Effector memory CD8-positive, alpha-beta T cell (primary cell): ENCODE measurements at regions not wholly inside any gene's neighbourhood (a gene's known extent, or its start where the extent isn't known, plus 50 kb on each side); places are given as distances from the start of the nearest gene placed in this dataset.

Source experiments
- ATAC-seq: fragments of 150-1000 bp; cut with Tn5 transposase; replicated peaks from 2 replicates; pipeline ENCODE4 v1.10.0; 2021; ENCODE audit warnings: mild to moderate bottlenecking, moderate library complexity
- DNase-seq, 3 experiments: peaks; one replicate each; pipeline ENCODE4 v3.0.0; 2021
- H3K27ac Mint-ChIP-seq, 2 donors: one replicate each; pipeline ENCODE4 v1.8.0; 2022; ENCODE audit warnings: mild to moderate bottlenecking in 2 of 2, mixed read lengths in 2 of 2, moderate library complexity in 2 of 2
- H3K27me3 Mint-ChIP-seq, 2 donors: one replicate each; pipeline ENCODE4 v1.8.0; 2022; ENCODE audit warnings: mixed read lengths in 2 of 2
- H3K36me3 Mint-ChIP-seq: one replicate; pipeline ENCODE4 v1.8.0; 2022; ENCODE audit warnings: mild to moderate bottlenecking, moderate library complexity, mixed read lengths; ENCODE audit not compliant: insufficient read depth
- H3K4me1 Mint-ChIP-seq, 2 donors: one replicate each; pipeline ENCODE4 v1.8.0; 2022; ENCODE audit warnings: low read depth in 2 of 2, mixed read lengths in 2 of 2
- H3K4me3 Mint-ChIP-seq, 2 donors: one replicate each; pipeline ENCODE4 v1.8.0; 2022; ENCODE audit warnings: mild to moderate bottlenecking in 2 of 2, mixed read lengths in 2 of 2, moderate library complexity in 2 of 2
- H3K9me3 Mint-ChIP-seq, 2 donors: one replicate each; pipeline ENCODE4 v1.8.0; 2022; ENCODE audit warnings: mixed read lengths in 2 of 2

GRCh38 chr3:5448816-5449215 is 261.3 kb downstream of the EDEM1 start:
- H3K27ac Mint-ChIP-seq = no peak overlapping the region
- ATAC-seq (no peak), DNase-seq (no peak)
- no peaks in the 10 kb centered on the region for H3K27me3 Mint-ChIP-seq
- no peaks in the 10 kb centered on the region for H3K9me3 Mint-ChIP-seq
- no peaks in the 10 kb centered on the region for H3K36me3 Mint-ChIP-seq
- no peak overlapping the region for H3K4me3 Mint-ChIP-seq
- no peaks in the 10 kb centered on the region for H3K4me1 Mint-ChIP-seq

GRCh38 chr3:5456199-5456598 is 268.7 kb downstream of the EDEM1 start:
- no peaks in the 10 kb centered on the region for H3K36me3 Mint-ChIP-seq
- no peaks in the 10 kb centered on the region for H3K9me3 Mint-ChIP-seq

GRCh38 chr3:5458526-5458925 is 271.0 kb downstream of the EDEM1 start:
- ATAC-seq (no peak), DNase-seq (no peak)
- Mint-ChIP-seq H3K4me3 (no peak overlapping the region), H3K4me1 (no peaks in the 10 kb centered on the region), H3K36me3 (no peaks in the 10 kb centered on the region), H3K27me3 (peaks cover 2 to 13% of the 10 kb centered on the region in 2 donors), H3K9me3 (no peaks in the 10 kb centered on the region), H3K27ac (no peak overlapping the region)

More at GRCh38 chr3:5456199-5456598, 268.7 kb downstream of the EDEM1 start:
- Mint-ChIP-seq H3K27me3 (peaks cover 0 to 13% of the 10 kb centered on the region in 2 donors), H3K4me1 (no peaks in the 10 kb centered on the region), H3K4me3 (no peak overlapping the region), H3K27ac (no peak overlapping the region)
- ATAC-seq = no peak
- DNase-seq = no peak

- no peak for ATAC-seq
- H3K4me3 Mint-ChIP-seq = no peak overlapping the region
- no peak overlapping the region for H3K27ac Mint-ChIP-seq
- H3K36me3 Mint-ChIP-seq = no peaks in the 10 kb centered on the region
- DNase-seq = no peak
- peaks cover 0 to 2% of the 10 kb centered on the region in 2 donors for H3K9me3 Mint-ChIP-seq
- H3K4me1 Mint-ChIP-seq = no peaks in the 10 kb centered on the region
- H3K27me3 Mint-ChIP-seq = peaks cover 8 to 13% of the 10 kb centered on the region in 2 donors
Measured at GRCh38 chr3:5462086-5462485, 274.6 kb downstream of the EDEM1 start.

GRCh38 chr3:5463991-5464390 is 276.5 kb downstream of the EDEM1 start:
- Mint-ChIP-seq H3K27me3 (peaks cover 8 to 10% of the 10 kb centered on the region in 2 donors), H3K36me3 (no peaks in the 10 kb centered on the region), H3K9me3 (peaks cover 0 to 2% of the 10 kb centered on the region in 2 donors), H3K27ac (no peak overlapping the region), H3K4me3 (no peak overlapping the region), H3K4me1 (no peaks in the 10 kb centered on the region)
- DNase-seq = no peak
- ATAC-seq = no peak

- Mint-ChIP-seq H3K4me1 (no peaks in the 10 kb centered on the region), H3K27me3 (peaks cover 7 to 8% of the 10 kb centered on the region in 2 donors), H3K4me3 (no peak overlapping the region), H3K9me3 (peaks cover 0 to 2% of the 10 kb centered on the region in 2 donors), H3K27ac (no peak overlapping the region), H3K36me3 (no peaks in the 10 kb centered on the region)
- DNase-seq (no peak), ATAC-seq (no peak)
Measured at GRCh38 chr3:5464649-5465048, 277.1 kb downstream of the EDEM1 start.

- H3K9me3 Mint-ChIP-seq = peaks cover 0 to 2% of the 10 kb centered on the region in 2 donors
- no peaks in the 10 kb centered on the region for H3K4me1 Mint-ChIP-seq
- ATAC-seq (no peak), DNase-seq (no peak)
- no peak overlapping the region for H3K4me3 Mint-ChIP-seq
- no peak overlapping the region for H3K27ac Mint-ChIP-seq
- peaks cover 2 to 8% of the 10 kb centered on the region in 2 donors for H3K27me3 Mint-ChIP-seq
- H3K36me3 Mint-ChIP-seq = no peaks in the 10 kb centered on the region
Measured at GRCh38 chr3:5465183-5465582, 277.7 kb downstream of the EDEM1 start.

- H3K27ac Mint-ChIP-seq = no peak overlapping the region
- H3K4me3 Mint-ChIP-seq = no peak overlapping the region
- H3K27me3 Mint-ChIP-seq = peaks cover 0 to 8% of the 10 kb centered on the region in 2 donors
- H3K36me3 Mint-ChIP-seq = no peaks in the 10 kb centered on the region
- no peaks in the 10 kb centered on the region for H3K4me1 Mint-ChIP-seq
- no peak for ATAC-seq
- DNase-seq = no peak
- H3K9me3 Mint-ChIP-seq = peaks cover 0 to 2% of the 10 kb centered on the region in 2 donors
Measured at GRCh38 chr3:5466065-5466464, 278.6 kb downstream of the EDEM1 start.

GRCh38 chr3:5466717-5467116 is 279.2 kb downstream of the EDEM1 start:
- Mint-ChIP-seq H3K4me1 (no peaks in the 10 kb centered on the region), H3K9me3 (peaks cover 0 to 2% of the 10 kb centered on the region in 2 donors), H3K4me3 (no peak overlapping the region), H3K36me3 (no peaks in the 10 kb centered on the region), H3K27ac (no peak overlapping the region), H3K27me3 (peaks cover 0 to 8% of the 10 kb centered on the region in 2 donors)
- ATAC-seq (no peak), DNase-seq (no peak)

- H3K9me3 Mint-ChIP-seq = peaks cover 0 to 2% of the 10 kb centered on the region in 2 donors
- H3K27me3 Mint-ChIP-seq = no peaks in the 10 kb centered on the region
- no peak for ATAC-seq
- H3K4me1 Mint-ChIP-seq = no peaks in the 10 kb centered on the region
- no peak overlapping the region for H3K27ac Mint-ChIP-seq
- no peak overlapping the region for H3K4me3 Mint-ChIP-seq
- no peaks in the 10 kb centered on the region for H3K36me3 Mint-ChIP-seq
- DNase-seq = no peak
Measured at GRCh38 chr3:5473471-5473870, 286.0 kb downstream of the EDEM1 start.

- H3K4me1 Mint-ChIP-seq = no peaks in the 10 kb centered on the region
- ATAC-seq (no peak), DNase-seq (no peak)
- H3K27me3 Mint-ChIP-seq = no peaks in the 10 kb centered on the region
- no peak overlapping the region for H3K27ac Mint-ChIP-seq
- H3K9me3 Mint-ChIP-seq = peaks cover 0 to 2% of the 10 kb centered on the region in 2 donors
- no peaks in the 10 kb centered on the region for H3K36me3 Mint-ChIP-seq
- no peak overlapping the region for H3K4me3 Mint-ChIP-seq
Measured at GRCh38 chr3:5476403-5476802, 288.9 kb downstream of the EDEM1 start.

GRCh38 chr3:5479229-5479799 is 291.8 kb downstream of the EDEM1 start:
- no peaks in the 10 kb centered on the region for H3K36me3 Mint-ChIP-seq

GRCh38 chr3:5480190-5480589 is 292.7 kb downstream of the EDEM1 start:
- no peak overlapping the region for H3K4me3 Mint-ChIP-seq
- H3K4me1 Mint-ChIP-seq = no peaks in the 10 kb centered on the region
- H3K27me3 Mint-ChIP-seq = no peaks in the 10 kb centered on the region
- no peak overlapping the region for H3K27ac Mint-ChIP-seq
- no peaks in the 10 kb centered on the region for H3K9me3 Mint-ChIP-seq
- DNase-seq = no peak
- no peak for ATAC-seq
- H3K36me3 Mint-ChIP-seq = no peaks in the 10 kb centered on the region

More at GRCh38 chr3:5479229-5479799, 291.8 kb downstream of the EDEM1 start:
- H3K27ac Mint-ChIP-seq = no peak overlapping the region
- H3K4me1 Mint-ChIP-seq = no peaks in the 10 kb centered on the region
- peaks cover 0 to 1% of the 10 kb centered on the region in 2 donors for H3K9me3 Mint-ChIP-seq
- H3K27me3 Mint-ChIP-seq = no peaks in the 10 kb centered on the region
- no peak overlapping the region for H3K4me3 Mint-ChIP-seq
- no peak for ATAC-seq
- DNase-seq = no peak

GRCh38 chr3:5485427-5485826 is 297.9 kb downstream of the EDEM1 start:
- DNase-seq (no peak), ATAC-seq (no peak)
- peaks cover 0 to 2% of the 10 kb centered on the region in 2 donors for H3K9me3 Mint-ChIP-seq

More at GRCh38 chr3:5485427-5485826, 297.9 kb downstream of the EDEM1 start:
- Mint-ChIP-seq H3K4me3 (no peak overlapping the region), H3K27me3 (no peaks in the 10 kb centered on the region), H3K27ac (no peak overlapping the region), H3K4me1 (no peaks in the 10 kb centered on the region), H3K36me3 (no peaks in the 10 kb centered on the region)
